Panc1 (cell line): ENCODE measurements at regions not wholly inside any gene's neighbourhood (a gene's known extent, or its start where the extent isn't known, plus 50 kb on each side); places are given as distances from the start of the nearest gene placed in this dataset.

Experiments
- ATAC-seq: fragments of 200-7000 bp; cut with Tn5 transposase; 2 replicates; pipeline ENCODE4 v1.9.1; 2020; ENCODE audit warnings: mild to moderate bottlenecking, moderate library complexity
- BruUV-seq: library from RNA; stranded (reverse); fragments of 400-500 nt; replicated peaks from 2 replicates; lab custom pipeline; 2021; lab: Mats Ljungman, UMichigan
- CTCF ChIA-PET: fragments of 300-600 bp; sonication (Branson Sonifier 250); formaldehyde crosslinking; loops from one replicate; lab custom pipeline; 2022; ENCODE audit warnings: antibody characterized with exemption; lab: Charles Lee
- POLR2A ChIA-PET: fragments of 300-600 bp; sonication (Branson Sonifier 250); formaldehyde crosslinking; loops from one replicate; lab custom pipeline; 2022; ENCODE audit warnings: antibody characterized with exemption; lab: Charles Lee
- DNase-seq: peaks from one replicate; pipeline ENCODE4 v3.0.0-alpha.2; 2010; ENCODE audit warnings: low read depth, low spot score
- H3K27ac ChIP-seq: 2 replicates; pipeline ENCODE4 v1.5.1; 2011; ENCODE audit warnings: mild to moderate bottlenecking, low read length, inconsistent platforms
- H3K27me3 ChIP-seq: fragments of 200-500 bp; sonication (Bioruptor generic); 2 replicates; pipeline ENCODE4 v1.6.0; 2014; ENCODE audit warnings: low read length, inconsistent platforms; ENCODE audit not compliant: control insufficient read depth, insufficient read depth
- H3K36me3 ChIP-seq: fragments of 200-500 bp; sonication (Bioruptor generic); 2 replicates; pipeline ENCODE4 v1.5.1; 2014; ENCODE audit warnings: inconsistent platforms, mild to moderate bottlenecking, low read length, moderate library complexity; ENCODE audit not compliant: control insufficient read depth, insufficient read depth
- H3K4me1 ChIP-seq: 2 replicates; pipeline ENCODE4 v1.5.1; 2011; ENCODE audit warnings: inconsistent platforms, mild to moderate bottlenecking, low read length, moderate library complexity; ENCODE audit not compliant: control insufficient read depth, insufficient read depth
- H3K4me3 ChIP-seq, 2 experiments: 2 replicates each; pipeline ENCODE4 v1.5.1; 2011 to 2012; ENCODE audit warnings: low read depth in 2 of 2, low read length in 2 of 2, mild to moderate bottlenecking in 2 of 2, inconsistent platforms in 1 of 2, moderate library complexity in 1 of 2
- H3K9me3 ChIP-seq: fragments of 200-500 bp; sonication (Bioruptor generic); 2 replicates; pipeline ENCODE4 v1.5.1; 2014; ENCODE audit warnings: low read depth, mild to moderate bottlenecking, inconsistent platforms, low read length, moderate library complexity; ENCODE audit not compliant: control insufficient read depth, insufficient read depth
- POLR2AphosphoS5 ChIP-seq: IDR thresholded peaks from 2 replicates; pipeline ENCODE4 v1.6.1; 2012; ENCODE audit warnings: mild to moderate bottlenecking, low read depth, low read length, moderate library complexity
- SIN3A ChIP-seq: IDR thresholded peaks from 2 replicates; pipeline ENCODE4 v1.6.1; 2012; ENCODE audit warnings: low read depth, mild to moderate bottlenecking, low read length, moderate library complexity, borderline replicate concordance; ENCODE audit not compliant: insufficient read depth
- TCF7L2 ChIP-seq: IDR thresholded peaks from 2 replicates; pipeline ENCODE4 v1.6.1; 2011; ENCODE audit warnings: mild to moderate bottlenecking, low read depth, low read length, inconsistent platforms
- in situ Hi-C: cut with HindIII; loops from 2 replicates; pipeline ENCODE4 v1.10.0; 2016; ENCODE audit warnings: low sequenced_read_pairs, low pct_unique_long_range_greater_than_20kb
- intact Hi-C: fragments of 100-400 bp; cut with micrococcal nuclease; formaldehyde crosslinking; loops from one replicate; pipeline ENCODE4 v1.10.0; 2022; ENCODE audit not compliant: unreplicated experiment
- TF ChIP-seq, protein P1 (sequence below): fragments of 450-650 bp; IDR thresholded peaks from 2 replicates; pipeline ENCODE4 v1.5.1; 2017; ENCODE audit warnings: mild to moderate bottlenecking
- TF ChIP-seq, protein P2 (sequence below), 2 experiments: IDR thresholded peaks; 2 replicates each; pipeline ENCODE4 v1.6.1; 2011 to 2012; ENCODE audit warnings: low read depth in 2 of 2, control low read depth in 1 of 2, low read length in 1 of 2, mild to moderate bottlenecking in 1 of 2, moderate library complexity in 1 of 2; ENCODE audit not compliant: insufficient read depth in 1 of 2

DNA sequence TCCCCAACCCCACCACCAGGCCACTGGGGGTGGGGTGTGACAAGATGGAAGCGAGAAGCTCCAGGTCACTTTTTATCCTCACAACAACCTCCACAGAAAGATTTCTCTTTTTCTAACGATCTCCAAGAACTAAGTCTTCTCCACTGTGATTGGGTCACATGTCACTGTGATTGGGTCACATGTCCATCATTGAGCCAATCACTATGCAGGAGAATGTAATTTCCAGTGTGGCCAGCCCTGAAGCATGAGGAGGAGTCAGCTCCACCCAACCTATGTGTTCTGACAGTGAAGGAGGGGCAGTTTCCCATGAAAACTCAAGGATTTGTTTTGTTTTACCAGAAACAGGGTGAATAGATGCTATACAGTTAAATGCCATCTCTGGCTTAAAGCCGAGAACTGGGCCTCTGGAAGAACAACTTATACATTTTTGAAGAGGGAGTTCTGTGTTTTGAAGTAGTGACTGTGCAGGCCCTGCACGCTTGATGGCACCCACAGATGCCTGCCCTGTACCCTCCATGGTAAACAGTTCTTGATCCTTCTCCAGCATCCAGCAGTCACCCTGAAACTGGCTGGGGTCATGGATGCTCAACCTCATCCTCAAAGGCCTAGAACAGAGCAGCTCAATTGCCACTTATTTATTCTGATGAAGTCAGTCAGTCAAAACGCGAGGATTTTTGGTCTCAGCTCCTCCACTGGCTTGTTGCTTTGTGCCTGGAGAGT lies 180.4 kb upstream of the BMP4 start:
- in situ Hi-C loops (no loop called here), intact Hi-C loops (no loop called here)
- CTCF ChIA-PET: no interaction called here
- Histone ChIP-seq H3K9me3 (no peaks in the 10 kb centered on the region), H3K27me3 (no peaks in the 10 kb centered on the region), H3K27ac (no peak overlapping the region), H3K4me1 (no peaks in the 10 kb centered on the region), H3K4me3 (no peak overlapping the region), H3K36me3 (no peaks in the 10 kb centered on the region)
- ATAC-seq (no peak), DNase-seq (no peak)
- no peak for TF ChIP-seq SIN3A
- TF ChIP-seq POLR2AphosphoS5: no peak
- TF ChIP-seq, protein P1, sequence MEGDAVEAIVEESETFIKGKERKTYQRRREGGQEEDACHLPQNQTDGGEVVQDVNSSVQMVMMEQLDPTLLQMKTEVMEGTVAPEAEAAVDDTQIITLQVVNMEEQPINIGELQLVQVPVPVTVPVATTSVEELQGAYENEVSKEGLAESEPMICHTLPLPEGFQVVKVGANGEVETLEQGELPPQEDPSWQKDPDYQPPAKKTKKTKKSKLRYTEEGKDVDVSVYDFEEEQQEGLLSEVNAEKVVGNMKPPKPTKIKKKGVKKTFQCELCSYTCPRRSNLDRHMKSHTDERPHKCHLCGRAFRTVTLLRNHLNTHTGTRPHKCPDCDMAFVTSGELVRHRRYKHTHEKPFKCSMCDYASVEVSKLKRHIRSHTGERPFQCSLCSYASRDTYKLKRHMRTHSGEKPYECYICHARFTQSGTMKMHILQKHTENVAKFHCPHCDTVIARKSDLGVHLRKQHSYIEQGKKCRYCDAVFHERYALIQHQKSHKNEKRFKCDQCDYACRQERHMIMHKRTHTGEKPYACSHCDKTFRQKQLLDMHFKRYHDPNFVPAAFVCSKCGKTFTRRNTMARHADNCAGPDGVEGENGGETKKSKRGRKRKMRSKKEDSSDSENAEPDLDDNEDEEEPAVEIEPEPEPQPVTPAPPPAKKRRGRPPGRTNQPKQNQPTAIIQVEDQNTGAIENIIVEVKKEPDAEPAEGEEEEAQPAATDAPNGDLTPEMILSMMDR: no peak
- POLR2A ChIA-PET: no interaction called here
- no TSS peak for BruUV-seq

DNA sequence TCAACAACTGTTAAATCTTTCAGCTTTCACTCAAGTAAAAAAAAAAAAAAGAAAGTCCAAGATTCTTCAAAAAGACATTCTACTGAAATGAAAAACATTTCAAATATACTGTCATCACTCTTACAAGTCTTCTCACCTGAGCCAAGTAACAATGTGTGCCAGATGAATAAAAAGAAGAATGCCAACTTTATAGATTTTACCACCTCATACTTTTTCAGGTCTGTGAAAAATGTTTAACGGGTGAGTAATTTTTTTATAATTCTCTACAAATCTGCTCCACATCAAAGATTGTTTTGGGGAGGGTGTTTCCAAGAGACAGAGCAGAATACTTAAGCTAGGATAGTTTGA lies 181.0 kb upstream of the BMP4 start:
- Histone ChIP-seq H3K4me3 (no peak overlapping the region), H3K27ac (no peak overlapping the region), H3K36me3 (no peaks in the 10 kb centered on the region), H3K4me1 (no peaks in the 10 kb centered on the region), H3K27me3 (no peaks in the 10 kb centered on the region), H3K9me3 (no peaks in the 10 kb centered on the region)
- no peak for DNase-seq
- CTCF ChIA-PET: no interaction called here
- intact Hi-C loops: no loop called here
- in situ Hi-C loops: no loop called here
- TF ChIP-seq TCF7L2 (no peak), POLR2AphosphoS5 (no peak), SIN3A (no peak)
- TF ChIP-seq, protein P2, sequence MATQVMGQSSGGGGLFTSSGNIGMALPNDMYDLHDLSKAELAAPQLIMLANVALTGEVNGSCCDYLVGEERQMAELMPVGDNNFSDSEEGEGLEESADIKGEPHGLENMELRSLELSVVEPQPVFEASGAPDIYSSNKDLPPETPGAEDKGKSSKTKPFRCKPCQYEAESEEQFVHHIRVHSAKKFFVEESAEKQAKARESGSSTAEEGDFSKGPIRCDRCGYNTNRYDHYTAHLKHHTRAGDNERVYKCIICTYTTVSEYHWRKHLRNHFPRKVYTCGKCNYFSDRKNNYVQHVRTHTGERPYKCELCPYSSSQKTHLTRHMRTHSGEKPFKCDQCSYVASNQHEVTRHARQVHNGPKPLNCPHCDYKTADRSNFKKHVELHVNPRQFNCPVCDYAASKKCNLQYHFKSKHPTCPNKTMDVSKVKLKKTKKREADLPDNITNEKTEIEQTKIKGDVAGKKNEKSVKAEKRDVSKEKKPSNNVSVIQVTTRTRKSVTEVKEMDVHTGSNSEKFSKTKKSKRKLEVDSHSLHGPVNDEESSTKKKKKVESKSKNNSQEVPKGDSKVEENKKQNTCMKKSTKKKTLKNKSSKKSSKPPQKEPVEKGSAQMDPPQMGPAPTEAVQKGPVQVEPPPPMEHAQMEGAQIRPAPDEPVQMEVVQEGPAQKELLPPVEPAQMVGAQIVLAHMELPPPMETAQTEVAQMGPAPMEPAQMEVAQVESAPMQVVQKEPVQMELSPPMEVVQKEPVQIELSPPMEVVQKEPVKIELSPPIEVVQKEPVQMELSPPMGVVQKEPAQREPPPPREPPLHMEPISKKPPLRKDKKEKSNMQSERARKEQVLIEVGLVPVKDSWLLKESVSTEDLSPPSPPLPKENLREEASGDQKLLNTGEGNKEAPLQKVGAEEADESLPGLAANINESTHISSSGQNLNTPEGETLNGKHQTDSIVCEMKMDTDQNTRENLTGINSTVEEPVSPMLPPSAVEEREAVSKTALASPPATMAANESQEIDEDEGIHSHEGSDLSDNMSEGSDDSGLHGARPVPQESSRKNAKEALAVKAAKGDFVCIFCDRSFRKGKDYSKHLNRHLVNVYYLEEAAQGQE (IDR thresholded peaks at IDR 0.05; ENCODE audit: insufficient read depth in 1 of 2, low read depth in 2 of 2, low read length in 1 of 2): no peak
- TF ChIP-seq, protein P1: no peak
- POLR2A ChIA-PET: no interaction called here
- ATAC-seq: no peak
- BruUV-seq: no TSS peak
